HepG2 (cell line): ENCODE measurements at regions not wholly inside any gene's neighbourhood (a gene's known extent, or its start where the extent isn't known, plus 50 kb on each side); places are given as distances from the start of the nearest gene placed in this dataset.

Experiments used
- ATAC-seq: fragments of 200-7000 bp; cut with Tn5 transposase; 3 replicates; pipeline ENCODE4 v1.9.1; 2020; ENCODE audit warnings: mild to moderate bottlenecking, moderate library complexity
- BruUV-seq: library from RNA; stranded (reverse); fragments of 400-500 nt; replicated peaks from 2 replicates; lab custom pipeline; 2021; lab: Mats Ljungman, UMichigan
- CTCF ChIA-PET: fragments of 300-600 bp; formaldehyde crosslinking; extraction: SDS; loops from one replicate; lab custom pipeline; 2021; ENCODE audit warnings: low total read pairs, inconsistent platforms, low intra/inter-chr PET ratio; lab: Yijun Ruan, JAX
- POLR2A ChIA-PET: fragments of 350-600 bp; sonication (Branson Sonifier 250); formaldehyde crosslinking; loops from one replicate; lab custom pipeline; 2020; ENCODE audit warnings: antibody characterized with exemption, inconsistent platforms; lab: Yijun Ruan, JAX
- DNase-seq: peaks from one replicate; pipeline ENCODE4 v3.0.0-alpha.2; 2015; ENCODE audit warnings: low spot score
- FAIRE-seq: peaks from 3 replicates; lab custom pipeline; 2011; peaks lifted over from hg19 to GRCh38; lab: Jason Lieb, UNC
- H2AFZ ChIP-seq: one replicate; pipeline ENCODE4 v1.6.1; 2011; ENCODE audit warnings: low read length, inconsistent platforms
- H3K27ac ChIP-seq: fragments of 300-600 bp; 3 replicates; pipeline ENCODE4 v1.8.0; 2011; ENCODE audit warnings: mixed run types, mild to moderate bottlenecking, mixed read lengths, low read length, inconsistent platforms; ENCODE audit not compliant: insufficient read depth; ENCODE audit errors: extremely low read length
- H3K27me3 ChIP-seq, 2 experiments: fragments of 200-600 bp in 1 of 2; 2 replicates in 1 of 2; 3 replicates in 1 of 2; pipeline versions ENCODE4 v1.6.0 to v1.8.0; 2011; ENCODE audit warnings: low read length in 2 of 2, mild to moderate bottlenecking in 2 of 2, moderate library complexity in 2 of 2, inconsistent platforms in 1 of 2; ENCODE audit not compliant: insufficient read depth in 2 of 2, control insufficient read depth in 1 of 2
- H3K36me3 ChIP-seq, 2 experiments: fragments of 200-600 bp in 1 of 2; replicated peaks in 1 of 2; 2 replicates in 1 of 2; 3 replicates in 1 of 2; pipeline versions ENCODE4 v1.5.1 to v1.8.0; 2011; ENCODE audit warnings: low read length in 2 of 2, inconsistent platforms in 1 of 2; ENCODE audit not compliant: insufficient read depth in 2 of 2, control insufficient read depth in 1 of 2
- H3K4me1 ChIP-seq: 2 replicates; pipeline ENCODE4 v1.5.1; 2012; ENCODE audit warnings: low read length, inconsistent platforms; ENCODE audit not compliant: insufficient read depth
- H3K4me2 ChIP-seq: 2 replicates; pipeline ENCODE4 v1.6.0; 2011; ENCODE audit warnings: low read depth, low read length, inconsistent platforms
- H3K4me3 ChIP-seq, 3 experiments: fragments of 200-600 bp in 1 of 3; sonication (generic), shearing (Covaris generic) in 1 of 3; replicated peaks in 1 of 3; 2 replicates each; pipeline ENCODE4 v1.5.1; 2011 to 2016; ENCODE audit warnings: low read length in 3 of 3, inconsistent platforms in 2 of 3, low read depth in 2 of 3, mild to moderate bottlenecking in 2 of 3, control low read depth in 1 of 3, mixed read lengths in 1 of 3; ENCODE audit not compliant: insufficient read depth in 1 of 3
- H3K79me2 ChIP-seq: one replicate; pipeline ENCODE4 v1.6.1; 2011; ENCODE audit warnings: low read length, inconsistent platforms; ENCODE audit not compliant: insufficient read depth
- H3K9ac ChIP-seq: 2 replicates; pipeline ENCODE4 v1.6.0; 2011; ENCODE audit warnings: mild to moderate bottlenecking, low read depth, low read length, inconsistent platforms; ENCODE audit not compliant: insufficient read depth
- H3K9me3 ChIP-seq: 2 replicates; pipeline ENCODE4 v1.5.1; 2012; ENCODE audit warnings: mild to moderate bottlenecking, low read length
- H4K20me1 ChIP-seq: 2 replicates; pipeline ENCODE4 v1.6.0; 2011; ENCODE audit warnings: inconsistent platforms, mild to moderate bottlenecking, low read length, moderate library complexity; ENCODE audit not compliant: insufficient read depth
- GABPB1 ChIP-seq: IDR thresholded peaks from 2 replicates; pipeline ENCODE4 v1.6.1; 2016; ENCODE audit warnings: mild to moderate bottlenecking, missing genetic modification reagents, moderate library complexity, missing compliant biosample characterization
- GATAD2A ChIP-seq: IDR thresholded peaks from 2 replicates; pipeline ENCODE4 v1.6.1; 2016
- JUND ChIP-seq: sonication (generic); formaldehyde crosslinking; IDR thresholded peaks from 2 replicates; pipeline ENCODE4 v1.8.0; 2022; ENCODE audit warnings: mild to moderate bottlenecking, missing genetic modification reagents
- MAFK ChIP-seq, 2 experiments: IDR thresholded peaks in 1 of 2; conservative IDR thresholded peaks in 1 of 2; 2 replicates each; pipeline ENCODE4 v1.6.1; 2011; ENCODE audit warnings: improper control_type of control experiment in 2 of 2, low read length in 2 of 2
- NR1H2 ChIP-seq: sonication (generic); formaldehyde crosslinking; IDR thresholded peaks from 2 replicates; pipeline ENCODE4 v1.8.1; 2022; ENCODE audit warnings: low read depth, missing genetic modification reagents, borderline replicate concordance
- NR2F1 ChIP-seq, 2 experiments: fragments of 450-650 bp in 1 of 2; formaldehyde crosslinking in 1 of 2; IDR thresholded peaks; 2 replicates each; pipeline versions ENCODE4 v1.5.0 to v1.6.1; 2016 to 2020; ENCODE audit warnings: mild to moderate bottlenecking in 1 of 2, missing compliant biosample characterization in 1 of 2, missing genetic modification reagents in 1 of 2, moderate library complexity in 1 of 2
- ONECUT2 ChIP-seq: sonication (generic); formaldehyde crosslinking; IDR thresholded peaks from 2 replicates; pipeline ENCODE4 v1.4.0; 2020; ENCODE audit warnings: missing genetic modification reagents
- POGZ ChIP-seq: sonication (generic); formaldehyde crosslinking; IDR thresholded peaks from 2 replicates; pipeline ENCODE4 v1.4.0; 2020; ENCODE audit warnings: mild to moderate bottlenecking, missing genetic modification reagents
- SAP130 ChIP-seq: IDR thresholded peaks from 2 replicates; pipeline ENCODE4 v1.6.1; 2016; ENCODE audit warnings: low read depth
- ZFX ChIP-seq: sonication (generic); formaldehyde crosslinking; IDR thresholded peaks from 2 replicates; pipeline ENCODE4 v1.4.0; 2020; ENCODE audit warnings: mild to moderate bottlenecking, low read depth, missing genetic modification reagents, moderate library complexity
- WGBS: methylation state at CpG from one replicate; pipeline ENCODE4 v1.1.6; 2017; ENCODE audit warnings: low lambda C conversion rate; 5-methylcytosine and 5-hydroxymethylcytosine counted together
- in situ Hi-C: cut with HindIII; loops from 2 replicates; pipeline ENCODE4 v1.10.0; 2017; ENCODE audit warnings: low pct_unique_long_range_greater_than_20kb; ENCODE audit not compliant: extremely low pct_ligation_motif_present
- intact Hi-C: fragments of 100-400 bp; cut with micrococcal nuclease; formaldehyde crosslinking; loops from one replicate; pipeline ENCODE4 v1.10.0; 2022; ENCODE audit not compliant: unreplicated experiment
- TF ChIP-seq, protein P1 (sequence below), 2 experiments: sonication (generic) in 1 of 2; formaldehyde crosslinking in 1 of 2; IDR thresholded peaks; 2 replicates each; pipeline versions ENCODE4 v1.5.1 to v1.6.1; 2011 to 2020; ENCODE audit warnings: borderline replicate concordance in 1 of 2, low read depth in 1 of 2, low read length in 1 of 2, mild to moderate bottlenecking in 1 of 2, missing genetic modification reagents in 1 of 2, moderate library complexity in 1 of 2
- TF ChIP-seq, protein P2 (sequence below): sonication (generic); formaldehyde crosslinking; IDR thresholded peaks from 2 replicates; pipeline ENCODE4 v1.9.0; 2021; ENCODE audit warnings: missing genetic modification reagents, mild to moderate bottlenecking, borderline replicate concordance
- TF ChIP-seq, protein P3 (sequence below): sonication (generic); formaldehyde crosslinking; IDR thresholded peaks from 2 replicates; pipeline ENCODE4 v1.4.0; 2020; ENCODE audit warnings: missing genetic modification reagents, borderline replicate concordance
- TF ChIP-seq, protein P4 (sequence below): fragments of 450-650 bp; IDR thresholded peaks from 2 replicates; pipeline ENCODE4 v1.6.1; 2017; ENCODE audit warnings: mild to moderate bottlenecking
- TF ChIP-seq, protein P5 (sequence below): sonication (generic); formaldehyde crosslinking; IDR thresholded peaks from 2 replicates; pipeline ENCODE4 v1.4.0; 2020; ENCODE audit warnings: missing genetic modification reagents

DNA sequence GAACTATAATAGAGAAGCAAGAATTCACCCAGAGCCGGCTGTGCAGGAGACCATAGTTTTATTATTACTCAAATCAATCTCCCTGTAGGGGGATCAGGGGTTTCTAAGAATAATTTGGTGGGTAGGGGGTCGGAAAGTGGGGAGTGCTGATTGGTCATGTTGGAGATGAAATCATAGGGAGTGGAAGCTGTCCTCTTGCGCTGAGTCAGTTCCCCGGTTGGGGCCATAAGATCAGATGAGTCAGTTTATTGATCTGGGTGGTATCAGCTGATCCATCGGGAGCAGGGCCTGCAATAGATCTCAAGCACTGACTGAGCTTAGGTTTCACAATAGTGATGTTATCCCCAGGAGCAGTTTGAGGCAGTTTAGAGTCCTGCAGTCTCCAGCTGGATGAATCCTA, 97.0 kb upstream of the SNRPN start:
- Histone ChIP-seq H3K36me3 (no peaks in the 10 kb centered on the region), H4K20me1 (no peaks in the 10 kb centered on the region), H3K4me2 (no peak overlapping the region), H3K4me3 (no peak overlapping the region), H3K9ac (no peak overlapping the region), H3K27me3 (no peaks in the 10 kb centered on the region; a peak in 1 of 5 replicates), H3K79me2 (no peaks in the 10 kb centered on the region), H3K4me1 (peaks cover 16% of the 10 kb centered on the region), H3K9me3 (peaks cover 58% of the 10 kb centered on the region; the same call in 1 of the 2 replicates), H2AFZ (no peak overlapping the region), H3K27ac (no peak overlapping the region)
- in situ Hi-C loops (no loop called here), intact Hi-C loops (no loop called here)
- FAIRE-seq (no peak), DNase-seq (no peak), ATAC-seq (peak; percentile 73)
- CTCF ChIA-PET = no interaction called here
- POLR2A ChIA-PET = no interaction called here
- BruUV-seq = no TSS peak
- WGBS = 6% methylated on average over 5 of the region's 5 CpGs
- peak; percentile 84 for TF ChIP-seq JUND (CRISPR knock-in tag)
- TF ChIP-seq NR1H2 (CRISPR knock-in tag) = no peak
- TF ChIP-seq POGZ (CRISPR knock-in tag) = peak; percentile 61; the same call in 1 of the 2 replicates
- TF ChIP-seq, protein P1, sequence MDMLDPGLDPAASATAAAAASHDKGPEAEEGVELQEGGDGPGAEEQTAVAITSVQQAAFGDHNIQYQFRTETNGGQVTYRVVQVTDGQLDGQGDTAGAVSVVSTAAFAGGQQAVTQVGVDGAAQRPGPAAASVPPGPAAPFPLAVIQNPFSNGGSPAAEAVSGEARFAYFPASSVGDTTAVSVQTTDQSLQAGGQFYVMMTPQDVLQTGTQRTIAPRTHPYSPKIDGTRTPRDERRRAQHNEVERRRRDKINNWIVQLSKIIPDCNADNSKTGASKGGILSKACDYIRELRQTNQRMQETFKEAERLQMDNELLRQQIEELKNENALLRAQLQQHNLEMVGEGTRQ (IDR thresholded peaks at IDR 0.05; ENCODE audit: low read depth, low read length) = no peak
- TF ChIP-seq, protein P1 (CRISPR knock-in tag; IDR thresholded peaks at IDR 0.05; ENCODE audit: borderline replicate concordance) = peak; percentile 30; the same call in 1 of the 2 replicates
- TF ChIP-seq GATAD2A (CRISPR knock-in tag) = peak; percentile 35; the same call in 1 of the 2 replicates
- TF ChIP-seq, protein P2, sequence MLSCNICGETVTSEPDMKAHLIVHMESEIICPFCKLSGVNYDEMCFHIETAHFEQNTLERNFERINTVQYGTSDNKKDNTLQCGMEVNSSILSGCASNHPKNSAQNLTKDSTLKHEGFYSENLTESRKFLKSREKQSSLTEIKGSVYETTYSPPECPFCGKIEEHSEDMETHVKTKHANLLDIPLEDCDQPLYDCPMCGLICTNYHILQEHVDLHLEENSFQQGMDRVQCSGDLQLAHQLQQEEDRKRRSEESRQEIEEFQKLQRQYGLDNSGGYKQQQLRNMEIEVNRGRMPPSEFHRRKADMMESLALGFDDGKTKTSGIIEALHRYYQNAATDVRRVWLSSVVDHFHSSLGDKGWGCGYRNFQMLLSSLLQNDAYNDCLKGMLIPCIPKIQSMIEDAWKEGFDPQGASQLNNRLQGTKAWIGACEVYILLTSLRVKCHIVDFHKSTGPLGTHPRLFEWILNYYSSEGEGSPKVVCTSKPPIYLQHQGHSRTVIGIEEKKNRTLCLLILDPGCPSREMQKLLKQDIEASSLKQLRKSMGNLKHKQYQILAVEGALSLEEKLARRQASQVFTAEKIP (CRISPR knock-in tag) = no peak
- peak; percentile 85 for TF ChIP-seq ONECUT2 (CRISPR knock-in tag)
- TF ChIP-seq MAFK (conservative IDR thresholded peaks at IDR 0.05 in 1 of 2, IDR thresholded peaks at IDR 0.05 in 1 of 2; ENCODE audit: low read length in 2 of 2) = peak; percentile 39 to 49; a peak in 2 of 4 replicates
- no peak for TF ChIP-seq NR2F1 (CRISPR knock-in tag; IDR thresholded peaks at IDR 0.05)
- peak; percentile 38 for TF ChIP-seq ZFX (CRISPR knock-in tag)
- TF ChIP-seq, protein P3, sequence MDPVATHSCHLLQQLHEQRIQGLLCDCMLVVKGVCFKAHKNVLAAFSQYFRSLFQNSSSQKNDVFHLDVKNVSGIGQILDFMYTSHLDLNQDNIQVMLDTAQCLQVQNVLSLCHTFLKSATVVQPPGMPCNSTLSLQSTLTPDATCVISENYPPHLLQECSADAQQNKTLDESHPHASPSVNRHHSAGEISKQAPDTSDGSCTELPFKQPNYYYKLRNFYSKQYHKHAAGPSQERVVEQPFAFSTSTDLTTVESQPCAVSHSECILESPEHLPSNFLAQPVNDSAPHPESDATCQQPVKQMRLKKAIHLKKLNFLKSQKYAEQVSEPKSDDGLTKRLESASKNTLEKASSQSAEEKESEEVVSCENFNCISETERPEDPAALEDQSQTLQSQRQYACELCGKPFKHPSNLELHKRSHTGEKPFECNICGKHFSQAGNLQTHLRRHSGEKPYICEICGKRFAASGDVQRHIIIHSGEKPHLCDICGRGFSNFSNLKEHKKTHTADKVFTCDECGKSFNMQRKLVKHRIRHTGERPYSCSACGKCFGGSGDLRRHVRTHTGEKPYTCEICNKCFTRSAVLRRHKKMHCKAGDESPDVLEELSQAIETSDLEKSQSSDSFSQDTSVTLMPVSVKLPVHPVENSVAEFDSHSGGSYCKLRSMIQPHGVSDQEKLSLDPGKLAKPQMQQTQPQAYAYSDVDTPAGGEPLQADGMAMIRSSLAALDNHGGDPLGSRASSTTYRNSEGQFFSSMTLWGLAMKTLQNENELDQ = no peak
- TF ChIP-seq GABPB1 = peak; percentile 22; the same call in 1 of the 2 replicates
- TF ChIP-seq, protein P4, sequence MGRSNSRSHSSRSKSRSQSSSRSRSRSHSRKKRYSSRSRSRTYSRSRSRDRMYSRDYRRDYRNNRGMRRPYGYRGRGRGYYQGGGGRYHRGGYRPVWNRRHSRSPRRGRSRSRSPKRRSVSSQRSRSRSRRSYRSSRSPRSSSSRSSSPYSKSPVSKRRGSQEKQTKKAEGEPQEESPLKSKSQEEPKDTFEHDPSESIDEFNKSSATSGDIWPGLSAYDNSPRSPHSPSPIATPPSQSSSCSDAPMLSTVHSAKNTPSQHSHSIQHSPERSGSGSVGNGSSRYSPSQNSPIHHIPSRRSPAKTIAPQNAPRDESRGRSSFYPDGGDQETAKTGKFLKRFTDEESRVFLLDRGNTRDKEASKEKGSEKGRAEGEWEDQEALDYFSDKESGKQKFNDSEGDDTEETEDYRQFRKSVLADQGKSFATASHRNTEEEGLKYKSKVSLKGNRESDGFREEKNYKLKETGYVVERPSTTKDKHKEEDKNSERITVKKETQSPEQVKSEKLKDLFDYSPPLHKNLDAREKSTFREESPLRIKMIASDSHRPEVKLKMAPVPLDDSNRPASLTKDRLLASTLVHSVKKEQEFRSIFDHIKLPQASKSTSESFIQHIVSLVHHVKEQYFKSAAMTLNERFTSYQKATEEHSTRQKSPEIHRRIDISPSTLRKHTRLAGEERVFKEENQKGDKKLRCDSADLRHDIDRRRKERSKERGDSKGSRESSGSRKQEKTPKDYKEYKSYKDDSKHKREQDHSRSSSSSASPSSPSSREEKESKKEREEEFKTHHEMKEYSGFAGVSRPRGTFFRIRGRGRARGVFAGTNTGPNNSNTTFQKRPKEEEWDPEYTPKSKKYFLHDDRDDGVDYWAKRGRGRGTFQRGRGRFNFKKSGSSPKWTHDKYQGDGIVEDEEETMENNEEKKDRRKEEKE = no peak
- TF ChIP-seq SAP130 (CRISPR knock-in tag) = peak; percentile 38; the same call in 1 of the 2 replicates
- TF ChIP-seq, protein P5, sequence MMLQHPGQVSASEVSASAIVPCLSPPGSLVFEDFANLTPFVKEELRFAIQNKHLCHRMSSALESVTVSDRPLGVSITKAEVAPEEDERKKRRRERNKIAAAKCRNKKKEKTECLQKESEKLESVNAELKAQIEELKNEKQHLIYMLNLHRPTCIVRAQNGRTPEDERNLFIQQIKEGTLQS (CRISPR knock-in tag) = peak; percentile 63; the same call in 1 of the 2 replicates
